ENCODE measurements at regions not wholly inside any gene's neighbourhood (a gene's known extent, or its start where the extent isn't known, plus 50 kb on each side); places are given as distances from the start of the nearest gene placed in this dataset.
"Not testable (repeated sequence)": the region's sequence is repeated elsewhere in the genome, so short reads cannot be mapped to it uniquely, and the experiment has no call there.

DNA sequence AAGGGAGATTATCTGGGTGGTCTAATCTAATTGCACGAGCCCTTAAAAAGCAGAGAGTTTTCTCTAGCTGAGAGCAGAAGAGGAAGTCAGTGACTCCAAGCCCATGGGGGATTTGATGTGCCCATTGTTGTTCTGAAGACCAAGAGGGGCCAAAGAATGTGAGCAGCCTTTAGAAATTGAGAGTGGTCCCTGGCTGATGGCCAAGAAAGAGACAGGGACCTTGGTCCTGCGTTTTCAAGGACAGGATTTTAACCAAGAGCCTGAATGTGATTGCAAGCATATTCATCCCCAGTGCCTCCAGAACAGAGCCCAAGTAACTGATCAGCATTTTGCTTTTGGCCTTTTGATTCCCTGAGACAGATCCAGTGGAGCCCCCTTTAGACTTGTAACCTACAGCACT lies 1353.9 kb downstream of the AACS start:
- DNase-seq, result no peak

DNA sequence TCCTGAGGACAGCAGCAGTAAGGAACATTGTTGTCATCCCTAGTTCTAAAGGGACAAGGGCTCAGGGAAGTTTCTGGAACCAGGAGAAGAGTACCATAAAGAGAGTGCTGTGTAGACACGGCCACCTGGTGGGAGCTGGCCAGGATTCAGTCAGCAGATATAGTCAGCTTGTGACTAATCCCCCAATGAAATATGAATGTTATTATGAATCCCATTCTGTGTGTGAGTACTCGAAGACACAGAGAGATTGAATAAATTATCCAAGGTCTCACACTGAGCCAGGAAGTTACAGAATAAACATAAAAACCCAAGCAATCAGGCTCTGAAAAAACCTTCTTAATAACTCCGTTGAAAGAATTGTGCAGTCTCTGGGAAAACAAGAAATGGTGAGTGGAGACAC lies 1359.5 kb downstream of the AACS start:
- no peak for DNase-seq

DNA sequence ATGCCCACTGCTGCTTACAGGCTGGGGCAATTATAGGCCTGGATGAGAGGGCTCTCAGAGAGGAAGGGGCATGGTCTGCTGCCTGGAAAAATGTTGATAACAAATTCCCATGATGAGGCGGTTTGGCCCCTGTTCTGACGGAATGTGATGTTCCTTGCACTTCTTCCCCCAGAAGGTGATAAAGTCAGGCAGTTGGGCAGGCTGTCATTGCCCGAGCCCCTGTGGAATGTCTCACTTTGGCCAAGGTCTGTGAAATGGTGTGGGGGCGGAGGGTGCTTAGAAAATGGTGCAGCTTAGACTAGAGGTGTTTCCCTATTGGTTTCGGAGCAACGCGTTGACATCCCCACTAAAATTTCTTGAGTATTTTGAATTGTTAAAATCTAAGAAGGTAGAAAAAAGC lies 1360.0 kb downstream of the AACS start:
- no peak for DNase-seq

DNA sequence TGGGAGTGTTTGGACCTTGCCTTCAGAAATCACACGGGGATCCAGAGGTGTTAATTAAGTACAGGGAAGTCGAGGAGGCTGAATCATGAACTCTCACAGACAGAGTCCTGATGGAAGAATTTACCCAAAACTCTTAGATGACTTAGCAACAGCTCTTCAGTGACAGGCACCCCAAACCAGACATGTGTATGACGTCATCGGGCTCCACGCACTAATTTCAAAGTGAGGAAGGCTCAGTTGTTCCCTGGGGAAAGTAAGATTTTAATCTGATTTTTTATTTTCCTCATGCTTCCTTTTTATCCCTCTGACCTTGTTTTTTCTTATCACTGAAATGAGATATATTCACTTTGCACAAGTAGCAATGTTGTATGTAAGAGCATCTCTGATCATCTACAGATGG lies 1363.5 kb downstream of the AACS start:
- DNase-seq, result no peak

DNA sequence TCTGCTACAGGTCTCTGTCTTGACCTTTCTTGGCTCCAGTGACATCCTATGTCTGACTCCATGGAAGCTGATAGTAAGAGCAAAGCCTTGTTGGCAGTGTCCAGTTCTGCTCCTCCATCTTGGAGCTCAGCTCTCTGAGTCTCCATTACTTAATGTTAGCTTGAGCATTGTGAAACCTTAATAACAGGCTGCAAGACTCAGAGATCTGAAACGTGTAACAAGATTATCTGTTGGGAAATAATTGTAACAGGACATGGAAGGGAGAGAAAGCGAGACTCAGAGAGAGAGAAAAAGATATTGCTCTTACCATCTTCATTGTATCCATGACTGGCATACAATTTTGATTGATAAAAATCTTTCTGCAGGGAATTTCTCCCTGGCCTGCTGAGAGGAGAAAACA lies 1365.7 kb downstream of the AACS start:
- DNase-seq, result no peak

DNA sequence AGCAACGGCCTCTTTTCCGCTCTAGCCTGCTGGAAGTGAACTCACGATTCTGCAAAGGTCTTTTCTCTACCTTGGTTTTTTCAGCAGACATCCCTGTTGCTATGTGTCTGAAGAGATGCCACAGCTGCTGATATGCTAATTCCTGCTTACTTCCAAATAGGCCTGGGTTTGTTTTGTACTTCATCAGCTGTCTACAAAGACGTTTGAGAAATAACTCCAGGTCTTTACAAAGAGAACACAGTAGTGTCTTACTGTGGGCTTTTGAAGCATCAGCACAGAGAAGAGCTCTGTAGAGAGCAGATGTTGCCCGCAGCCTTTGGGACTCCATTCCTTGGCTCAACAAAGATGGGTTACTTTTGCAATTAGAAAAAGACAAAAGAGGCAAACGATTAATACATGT lies 1366.5 kb downstream of the AACS start:
- DNase-seq, result no peak

DNA sequence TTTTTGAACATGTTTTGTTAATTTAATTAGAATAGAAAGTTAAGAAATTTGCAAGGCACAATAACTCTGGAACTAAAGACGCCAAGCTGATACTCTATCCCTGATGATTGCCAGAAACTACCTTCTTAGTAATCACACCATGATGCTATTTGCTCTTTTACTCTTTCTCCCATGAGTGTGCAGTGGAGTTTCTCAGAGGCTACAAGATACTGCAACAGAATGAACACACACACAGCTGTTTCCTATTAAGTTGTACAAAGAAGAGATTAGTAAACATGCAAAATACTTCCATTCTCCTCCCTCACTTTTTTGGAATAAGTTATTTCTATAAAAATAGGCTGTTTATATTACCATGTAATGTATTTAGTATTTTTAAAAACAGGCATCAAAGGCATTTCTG lies 1367.5 kb downstream of the AACS start:
- no peak for DNase-seq

DNA sequence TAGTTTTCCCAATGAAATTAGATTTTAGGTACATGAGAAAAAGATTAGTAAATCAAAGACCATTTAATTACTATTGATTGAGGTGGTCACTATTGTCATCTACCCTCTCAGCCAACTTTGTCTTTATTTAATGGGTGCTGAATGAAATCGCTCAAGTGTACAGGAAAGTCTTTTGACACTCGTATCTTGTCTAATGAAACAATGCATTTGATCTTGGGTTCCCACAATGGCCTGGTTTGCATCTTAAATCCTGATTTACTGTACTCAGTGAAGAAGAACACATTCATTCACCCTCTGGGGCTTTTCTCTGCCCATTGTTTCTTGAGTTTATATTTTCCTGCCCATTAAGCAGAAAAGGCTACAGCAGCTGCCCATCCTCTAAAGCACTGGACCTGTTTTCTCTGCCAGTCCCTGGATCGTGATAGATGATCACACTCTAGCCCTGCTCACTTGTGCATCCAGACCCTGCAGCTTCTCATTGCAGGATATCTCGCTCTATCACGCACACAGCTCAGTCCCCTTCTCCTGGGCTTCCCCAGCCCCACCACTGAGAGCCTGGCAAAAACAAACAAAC lies 1369.3 kb downstream of the AACS start:
- DNase-seq, result no peak

DNA sequence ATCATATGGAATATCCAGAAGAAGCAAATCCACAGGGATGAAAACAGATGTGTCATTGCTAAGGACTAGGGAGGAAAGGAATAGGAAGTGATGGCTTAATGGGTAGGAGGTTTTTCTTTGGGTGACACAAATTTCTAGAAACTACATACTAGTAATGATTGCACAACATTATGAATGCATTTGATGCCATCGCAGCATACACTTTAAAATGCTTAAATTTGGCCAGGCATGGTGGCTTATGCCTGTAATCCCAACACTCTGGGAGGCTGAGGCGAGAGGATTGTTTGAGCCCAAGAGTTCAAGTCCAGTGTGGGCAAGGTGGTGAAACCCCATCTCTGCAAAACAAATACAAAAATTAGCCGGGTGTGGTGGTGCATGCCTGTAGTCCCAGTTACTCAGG lies 1370.8 kb downstream of the AACS start:
- no peak for DNase-seq

DNA sequence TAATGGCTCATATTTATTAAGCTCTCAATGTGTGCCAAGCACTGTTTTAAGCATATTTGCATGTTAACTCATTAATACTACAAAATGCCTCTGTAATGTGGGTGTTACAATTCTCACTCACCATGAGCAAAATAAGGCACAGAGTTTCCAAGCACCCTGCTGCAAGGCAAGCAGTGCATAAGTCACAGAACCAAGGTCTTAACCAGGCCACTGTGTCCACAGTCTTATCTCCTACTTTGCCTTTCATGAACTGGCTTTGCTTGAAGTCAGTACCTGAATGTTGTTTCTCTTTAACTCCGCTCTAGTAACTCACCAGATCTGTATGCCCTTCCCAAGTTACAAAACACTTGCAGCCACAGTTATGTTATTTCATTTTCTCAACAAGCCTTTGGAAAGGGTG lies 1372.7 kb downstream of the AACS start:
- no peak for DNase-seq

DNA sequence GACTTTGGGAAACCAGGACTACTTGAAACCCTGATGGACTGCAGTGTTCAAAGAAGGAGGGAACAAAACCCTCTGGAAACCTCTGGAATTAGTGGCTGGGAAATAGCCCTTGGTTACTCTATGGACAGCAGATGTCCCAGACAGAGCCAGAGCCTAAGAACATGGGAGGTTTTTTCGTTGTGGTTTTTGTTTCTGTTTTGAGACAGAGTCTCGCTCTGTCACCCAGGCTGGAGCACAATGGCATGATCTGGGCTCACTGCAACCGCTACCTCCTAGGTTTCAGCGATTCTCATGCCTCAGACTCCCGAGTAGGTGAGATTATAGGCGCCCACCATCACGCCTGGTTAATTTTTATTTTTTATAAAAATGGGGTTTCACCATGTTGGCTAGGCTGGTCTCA lies 1378.7 kb downstream of the AACS start:
- no peak for DNase-seq

DNA sequence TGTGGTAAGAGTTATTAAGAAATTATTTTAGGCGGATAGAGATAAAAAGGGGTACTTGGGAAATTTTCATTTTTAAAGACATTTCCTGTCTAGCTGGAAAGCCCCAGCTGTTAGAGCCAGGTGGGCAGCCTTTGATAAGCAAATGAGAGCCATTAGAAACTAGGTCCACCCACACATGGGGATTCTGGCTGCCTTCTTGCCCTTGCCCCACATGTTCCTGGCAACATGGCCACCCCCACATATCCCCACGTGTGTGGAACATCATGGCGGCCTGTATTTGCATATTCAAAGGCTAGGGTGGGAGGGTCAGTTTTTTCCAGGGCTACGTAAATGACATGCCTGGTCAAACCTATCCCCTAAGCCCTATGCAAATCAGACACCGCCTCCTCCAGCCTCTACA lies 1382.1 kb downstream of the AACS start:
- DNase-seq, result no peak

DNA sequence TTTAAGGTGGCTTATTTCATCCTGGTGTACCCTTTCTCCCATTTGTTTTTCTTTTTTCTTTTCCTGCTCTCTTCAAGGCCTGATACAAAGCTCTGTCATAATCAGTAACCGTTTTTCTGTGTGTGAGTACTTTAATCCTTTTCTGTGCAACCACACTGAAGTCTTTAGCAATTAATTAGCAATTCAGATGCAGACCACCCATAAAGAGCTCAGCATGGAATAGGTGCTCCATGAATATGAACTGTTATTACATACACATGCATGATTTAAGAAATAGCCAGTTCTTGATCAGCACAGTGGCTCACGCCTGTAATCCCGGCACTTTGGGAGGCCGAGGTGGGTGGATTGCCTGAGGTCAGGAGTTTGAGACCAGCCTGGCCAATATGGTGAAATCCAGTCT lies 1386.6 kb downstream of the AACS start:
- DNase-seq, result no peak

DNA sequence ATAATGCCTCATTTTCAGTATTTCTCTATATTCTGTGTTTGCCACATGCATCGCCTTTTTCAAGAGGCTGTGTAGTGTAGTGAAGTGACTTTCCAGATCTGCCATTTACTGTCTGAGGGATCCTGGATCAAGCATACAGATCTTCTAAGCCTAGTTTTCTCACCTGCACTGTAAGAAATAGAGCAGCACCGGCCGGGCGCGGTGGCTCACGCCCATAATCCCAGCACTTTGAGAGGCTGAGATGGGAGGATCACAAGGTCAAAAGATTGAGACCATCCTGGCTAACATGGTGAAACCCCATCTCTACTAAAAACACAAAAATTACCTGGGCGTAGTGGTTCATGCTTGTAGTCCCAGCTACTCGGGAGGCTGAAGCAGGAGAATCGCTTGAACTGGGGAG lies 1387.5 kb downstream of the AACS start:
- not testable (repeated sequence) for DNase-seq

DNA sequence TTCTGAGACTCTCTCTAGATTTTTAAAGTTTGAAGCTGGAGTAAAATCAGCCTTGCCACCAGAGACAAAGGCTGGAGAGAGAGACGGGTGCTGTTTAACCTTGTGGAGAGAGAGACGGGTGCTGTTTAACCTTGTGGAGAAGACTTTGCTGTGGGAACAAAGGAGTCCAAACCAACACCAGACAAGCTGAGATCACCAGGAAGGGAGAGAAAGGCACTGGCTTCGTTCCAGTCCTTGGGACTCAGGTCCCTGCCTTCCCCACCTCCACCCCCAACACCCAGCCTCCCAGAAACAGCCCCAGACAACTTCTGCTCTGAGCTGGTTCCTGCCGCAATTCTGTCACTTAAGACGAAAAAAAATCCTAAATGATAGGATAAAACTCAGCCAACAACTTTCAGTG lies 1389.3 kb downstream of the AACS start:
- no peak for DNase-seq

DNA sequence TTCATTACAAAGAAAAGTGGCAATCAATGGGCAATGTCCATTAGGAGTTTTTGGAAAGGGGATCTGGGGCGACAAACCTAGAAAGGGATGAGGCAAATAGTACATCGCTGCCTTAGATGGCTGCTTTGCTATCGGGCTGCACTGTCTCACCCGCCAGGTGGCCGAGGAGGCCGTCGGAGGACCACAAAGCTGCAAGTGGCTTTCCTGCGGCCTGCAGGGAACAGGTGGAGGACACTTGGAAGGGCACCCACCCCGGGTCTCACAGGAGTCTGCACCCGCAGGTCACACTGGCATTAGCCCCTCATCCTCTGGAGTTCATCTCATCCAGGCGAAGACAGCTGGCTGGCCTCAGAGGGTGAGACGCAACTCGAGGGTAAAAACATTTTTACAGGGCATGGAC lies 1392.5 kb downstream of the AACS start:
- DNase-seq, result no peak

DNA sequence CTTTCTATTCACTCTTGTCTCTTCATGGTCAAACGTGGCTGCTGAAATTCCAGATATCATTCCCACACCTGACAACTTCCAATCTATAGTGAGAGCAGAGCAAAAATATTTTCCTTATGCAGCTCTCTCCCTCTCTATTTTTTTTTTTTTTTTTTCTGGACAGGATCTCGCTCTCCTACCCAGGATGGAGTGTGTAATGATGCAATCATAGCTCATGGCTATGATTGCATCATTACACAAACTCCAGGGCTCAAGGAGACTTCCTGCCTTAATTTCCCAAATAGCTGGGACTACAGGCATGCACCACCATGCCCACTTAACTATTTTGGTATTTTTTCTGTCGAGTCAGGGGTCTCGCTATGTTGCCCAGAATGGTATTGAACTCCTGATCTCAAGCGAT lies 1398.9 kb downstream of the AACS start:
- DNase-seq, result no peak

DNA sequence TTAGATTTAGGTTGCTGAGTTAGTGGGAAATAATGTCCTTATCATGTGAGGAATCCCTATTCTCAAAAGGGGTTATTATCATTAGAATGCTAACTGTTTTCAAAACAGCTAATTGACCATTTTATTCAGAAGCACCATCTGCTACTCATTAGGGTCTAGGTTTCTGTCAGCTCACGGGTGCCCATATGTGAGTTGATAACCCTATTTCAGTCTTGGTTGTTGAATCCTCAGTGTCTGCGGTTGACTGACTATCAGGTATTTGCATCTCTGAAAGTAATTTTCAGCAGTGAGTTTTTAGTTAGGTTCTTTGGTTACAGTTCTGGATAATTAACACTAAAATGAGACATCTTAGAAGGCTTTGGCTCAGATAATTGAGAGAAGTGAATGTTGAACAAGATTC lies 1404.0 kb downstream of the AACS start:
- DNase-seq, result no peak

DNA sequence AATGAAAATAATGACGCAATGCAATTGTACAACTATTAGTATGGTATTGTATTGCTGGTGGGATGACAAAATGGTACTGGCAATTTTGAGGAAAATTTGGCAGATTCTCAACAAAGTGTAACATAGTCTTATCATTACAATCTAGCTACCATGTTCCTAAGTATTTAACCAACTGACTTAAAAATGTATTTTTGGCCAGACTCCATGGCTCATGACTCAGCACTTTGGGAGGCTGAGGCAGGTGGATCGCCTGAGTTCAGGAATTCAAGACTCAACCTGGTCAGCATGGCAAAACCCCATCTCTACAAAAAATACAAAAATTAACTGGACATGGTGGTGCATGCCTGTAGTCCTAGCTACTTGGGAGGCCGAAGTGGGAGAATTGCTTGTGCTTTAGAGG lies 1409.5 kb downstream of the AACS start:
- no peak for DNase-seq

DNA sequence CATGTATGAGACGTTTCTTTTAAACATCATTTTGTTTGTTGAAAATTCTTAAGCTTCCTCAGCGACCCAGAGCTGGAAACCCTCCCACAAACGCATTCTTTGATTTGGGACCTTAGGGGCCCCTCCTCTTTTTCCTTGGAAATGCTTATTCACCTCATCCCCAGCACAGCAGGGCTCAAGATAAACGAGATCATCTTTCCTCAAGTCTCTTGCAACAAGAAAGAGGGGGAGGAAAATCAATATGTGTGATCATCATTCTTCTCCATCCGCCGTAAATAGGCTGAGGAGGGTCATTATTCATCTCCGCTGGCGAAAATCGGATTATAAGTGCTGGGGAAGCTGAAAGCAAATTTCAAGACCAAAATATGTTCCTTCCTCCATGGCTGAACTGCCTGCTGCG lies 1415.2 kb downstream of the AACS start:
- DNase-seq, result no peak

DNA sequence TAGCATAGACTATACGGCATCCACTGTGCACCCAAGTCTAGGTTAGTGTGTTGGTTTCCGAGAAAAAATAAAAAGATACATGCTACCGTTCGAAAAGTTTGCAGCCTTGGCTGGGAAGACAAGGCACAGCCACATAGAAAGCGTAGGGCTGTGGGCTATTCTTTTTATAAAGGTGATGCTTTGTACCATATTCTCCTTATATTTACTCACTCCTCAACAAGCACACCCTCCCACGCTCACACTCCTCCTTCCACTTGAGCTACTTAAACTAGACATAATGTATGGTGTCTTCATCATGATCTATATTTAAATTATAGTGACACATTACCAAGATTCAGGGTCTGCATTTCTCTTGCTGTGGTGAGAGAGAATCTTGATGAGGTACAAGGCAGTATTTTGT lies 1416.5 kb downstream of the AACS start:
- no peak for DNase-seq

DNA sequence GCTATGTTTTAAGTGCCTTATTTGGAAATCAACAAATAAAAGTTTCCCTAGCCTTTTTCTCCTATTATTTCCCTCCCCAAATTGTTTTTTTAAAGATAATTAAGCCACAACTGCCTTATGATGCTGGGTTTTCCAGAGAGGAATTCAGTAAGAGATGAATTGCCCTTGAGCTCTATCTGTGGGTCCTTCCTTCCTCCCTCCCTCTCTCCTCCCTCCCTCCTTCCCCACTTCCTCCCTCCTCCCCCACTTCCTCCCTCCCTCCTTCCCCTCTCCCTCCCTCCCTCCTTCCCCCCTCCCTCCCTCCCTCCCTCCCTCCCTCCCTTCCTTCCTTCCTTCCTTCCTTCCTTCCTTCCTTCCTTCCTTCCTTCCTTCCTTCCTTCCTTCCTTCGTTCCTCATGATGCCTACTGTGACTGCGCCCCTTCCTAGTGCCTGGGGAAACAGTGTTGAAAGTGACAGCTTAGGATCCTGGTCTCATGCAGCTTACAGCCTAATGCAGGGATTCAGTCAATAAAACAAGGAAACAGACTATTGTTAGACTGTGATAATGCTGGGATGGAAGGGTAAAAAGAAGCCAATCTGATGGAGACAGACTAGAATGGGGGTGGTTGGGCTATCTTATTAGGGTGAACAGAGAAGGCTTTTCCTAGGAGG lies 1417.1 kb downstream of the AACS start:
- DNase-seq, result no peak

DNA sequence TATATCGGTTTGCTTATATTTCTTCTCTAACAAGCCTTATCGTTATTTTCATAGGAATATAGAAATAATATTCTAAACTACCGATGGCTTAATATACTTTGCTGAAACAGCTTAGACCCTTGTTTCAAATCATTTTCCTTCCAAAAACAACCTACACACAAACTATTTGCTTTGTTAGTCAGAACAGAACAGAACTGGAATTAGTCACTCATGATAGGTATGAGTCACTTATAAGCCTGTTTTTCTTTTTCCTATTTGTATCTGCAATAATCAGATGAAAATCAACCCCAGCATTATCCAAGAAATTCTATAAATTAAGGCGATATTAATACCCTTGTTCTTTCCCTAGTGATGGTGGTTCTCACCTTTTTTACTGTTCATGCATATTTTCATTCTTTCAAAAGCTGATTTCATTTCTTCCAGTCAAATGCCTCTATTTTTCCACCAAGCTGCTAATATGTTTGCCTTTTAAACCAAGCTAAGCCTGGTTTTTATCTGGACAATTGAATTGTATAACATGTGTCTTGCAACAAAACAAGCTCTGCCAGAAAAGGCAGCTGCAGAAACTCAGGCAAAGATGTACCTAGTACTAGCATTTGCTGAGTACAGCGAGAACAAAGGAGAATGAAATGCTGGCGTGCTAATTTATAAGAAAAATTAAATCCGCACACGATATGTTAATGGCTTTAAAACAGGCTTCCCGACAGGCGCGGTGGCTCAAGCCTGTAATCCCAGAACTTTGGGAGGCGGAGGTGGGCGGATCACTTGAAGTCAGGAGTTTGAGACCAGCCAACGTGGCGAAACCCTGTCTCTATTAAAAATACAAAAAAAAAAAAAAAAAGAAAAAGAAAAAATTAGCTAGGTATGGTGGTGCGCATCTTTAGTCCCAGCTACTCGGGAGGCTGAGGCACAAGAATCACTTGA lies 1418.2 kb downstream of the AACS start:
- DNase-seq, result no peak

DNA sequence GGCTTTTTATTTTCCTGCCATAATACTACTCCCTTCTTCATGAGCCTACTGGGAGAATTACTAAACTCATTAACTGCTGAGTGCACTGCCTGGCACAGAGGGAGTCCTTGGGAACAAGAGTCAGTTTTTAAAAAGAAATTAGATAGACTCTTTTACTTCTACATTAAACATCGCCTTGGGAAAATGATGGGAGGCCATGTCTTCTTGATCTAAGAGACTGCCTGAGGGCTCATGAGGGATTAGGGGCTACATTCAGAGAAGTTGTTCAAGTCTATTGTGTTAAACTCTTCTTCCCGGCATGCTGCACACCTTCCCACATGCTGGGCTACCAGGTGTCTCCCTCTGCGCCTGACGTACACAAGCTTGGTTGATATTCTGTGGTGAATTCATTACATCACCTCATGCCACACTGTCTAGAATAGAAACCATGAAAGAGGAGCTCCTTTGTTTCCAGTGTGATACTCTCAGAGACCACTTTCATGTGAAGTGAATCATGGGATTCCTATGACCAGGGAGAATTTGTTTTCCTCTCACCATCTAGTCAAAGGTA lies 1422.3 kb downstream of the AACS start:
- no peak for DNase-seq
